ENCODE measurements at regions not wholly inside any gene's neighbourhood (a gene's known extent, or its start where the extent isn't known, plus 50 kb on each side); places are given as distances from the start of the nearest gene placed in this dataset.

DNA sequence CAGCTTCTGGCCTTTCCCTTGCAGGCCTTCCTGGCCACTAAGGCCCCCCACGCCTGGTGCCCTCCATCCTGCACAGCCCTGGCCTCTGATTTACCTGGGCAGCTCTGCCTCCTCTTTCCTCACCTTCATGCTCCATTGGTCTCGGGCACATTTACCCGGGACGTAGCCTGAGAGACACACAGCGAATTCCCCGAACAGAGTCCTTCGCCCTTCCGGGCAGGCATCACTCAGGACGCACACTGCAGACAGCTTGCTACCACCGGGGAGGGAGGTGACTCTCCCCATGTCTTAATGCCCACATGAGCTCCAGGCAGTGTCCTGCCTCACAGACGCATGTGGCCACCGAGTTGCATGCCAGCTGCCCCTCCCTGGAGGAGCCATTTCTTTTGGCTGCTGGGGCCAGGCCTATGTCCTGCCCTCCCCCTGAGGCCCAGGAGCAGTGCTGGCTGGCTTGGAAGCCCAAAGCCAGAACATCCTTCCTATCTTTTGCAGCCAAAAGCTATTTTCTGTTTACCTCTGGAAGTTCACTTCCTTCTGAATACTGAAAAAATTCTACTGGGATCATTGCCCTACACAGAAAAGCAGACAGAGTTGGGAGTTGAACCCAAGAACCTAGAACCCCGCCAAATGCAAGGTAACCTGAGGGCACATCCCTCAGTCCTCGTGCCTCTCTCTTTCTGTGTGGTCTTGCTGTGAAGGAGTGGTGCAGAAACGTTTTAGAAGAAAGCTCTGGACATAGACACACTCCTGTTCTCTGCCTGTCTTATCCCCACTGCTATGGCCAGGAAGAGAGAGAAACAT, 209.5 kb downstream of the TOMM20 start:
- WGBS (ENCODE audit: low lambda C conversion rate): 92% methylated on average over 14 of the region's 15 CpGs
- Histone ChIP-seq H3K79me2 (ENCODE audit: insufficient read depth, low read length) (no peaks in the 10 kb centered on the region), H3K27ac (ENCODE audit: extremely low read length, insufficient read depth, low read length) (no peak overlapping the region), H3K9ac (ENCODE audit: insufficient read depth, low read depth, low read length) (no peak overlapping the region), H2AFZ (ENCODE audit: low read length) (no peak overlapping the region), H4K20me1 (ENCODE audit: insufficient read depth, low read length) (no peaks in the 10 kb centered on the region), H3K27me3 (ENCODE audit: control insufficient read depth in 1 of 2, insufficient read depth in 2 of 2, low read length in 2 of 2) (no peaks in the 10 kb centered on the region), H3K4me1 (ENCODE audit: insufficient read depth, low read length) (peaks cover 44% of the 10 kb centered on the region), H3K9me3 (ENCODE audit: low read length) (0 out of 2 replicates have a peak, but pooled peaks cover 4% of the 10 kb centered on the region), H3K4me3 (replicated peaks in 1 of 3; ENCODE audit: insufficient read depth in 1 of 3, low read depth in 2 of 3, low read length in 3 of 3) (no peak overlapping the region), H3K36me3 (replicated peaks in 1 of 2; ENCODE audit: control insufficient read depth in 1 of 2, insufficient read depth in 2 of 2, low read length in 2 of 2) (no peaks in the 10 kb centered on the region), H3K4me2 (ENCODE audit: low read depth, low read length) (no peak overlapping the region)
- ATAC-seq (no peak), DNase-seq (ENCODE audit: low spot score) (no peak), FAIRE-seq (no peak)
- TF ChIP-seq, protein P1, sequence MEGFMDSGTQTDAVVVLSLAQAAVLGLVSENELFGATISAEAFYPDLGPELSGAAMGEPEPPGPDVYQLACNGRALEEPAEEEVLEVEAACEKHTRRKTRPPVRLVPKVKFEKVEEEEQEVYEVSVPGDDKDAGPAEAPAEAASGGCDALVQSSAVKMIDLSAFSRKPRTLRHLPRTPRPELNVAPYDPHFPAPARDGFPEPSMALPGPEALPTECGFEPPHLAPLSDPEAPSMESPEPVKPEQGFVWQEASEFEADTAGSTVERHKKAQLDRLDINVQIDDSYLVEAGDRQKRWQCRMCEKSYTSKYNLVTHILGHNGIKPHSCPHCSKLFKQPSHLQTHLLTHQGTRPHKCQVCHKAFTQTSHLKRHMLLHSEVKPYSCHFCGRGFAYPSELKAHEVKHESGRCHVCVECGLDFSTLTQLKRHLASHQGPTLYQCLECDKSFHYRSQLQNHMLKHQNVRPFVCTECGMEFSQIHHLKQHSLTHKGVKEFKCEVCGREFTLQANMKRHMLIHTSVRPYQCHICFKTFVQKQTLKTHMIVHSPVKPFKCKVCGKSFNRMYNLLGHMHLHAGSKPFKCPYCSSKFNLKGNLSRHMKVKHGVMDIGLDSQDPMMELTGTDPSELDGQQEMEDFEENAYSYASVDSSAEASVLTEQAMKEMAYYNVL (CRISPR knock-in tag; IDR thresholded peaks at IDR 0.05; ENCODE audit: borderline replicate concordance): no peak
- TF ChIP-seq, protein P2, sequence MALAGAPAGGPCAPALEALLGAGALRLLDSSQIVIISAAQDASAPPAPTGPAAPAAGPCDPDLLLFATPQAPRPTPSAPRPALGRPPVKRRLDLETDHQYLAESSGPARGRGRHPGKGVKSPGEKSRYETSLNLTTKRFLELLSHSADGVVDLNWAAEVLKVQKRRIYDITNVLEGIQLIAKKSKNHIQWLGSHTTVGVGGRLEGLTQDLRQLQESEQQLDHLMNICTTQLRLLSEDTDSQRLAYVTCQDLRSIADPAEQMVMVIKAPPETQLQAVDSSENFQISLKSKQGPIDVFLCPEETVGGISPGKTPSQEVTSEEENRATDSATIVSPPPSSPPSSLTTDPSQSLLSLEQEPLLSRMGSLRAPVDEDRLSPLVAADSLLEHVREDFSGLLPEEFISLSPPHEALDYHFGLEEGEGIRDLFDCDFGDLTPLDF (CRISPR knock-in tag; IDR thresholded peaks at IDR 0.05): no peak
- TF ChIP-seq HDAC6 (IDR thresholded peaks at IDR 0.05; ENCODE audit: low read depth, low read length): no peak
- no peak for TF ChIP-seq CREB1 (IDR thresholded peaks at IDR 0.05)
- no peak for TF ChIP-seq CREB1 (CRISPR knock-in tag; IDR thresholded peaks at IDR 0.05)
- no peak for TF ChIP-seq ZSCAN21 (CRISPR knock-in tag; IDR thresholded peaks at IDR 0.05; ENCODE audit: borderline replicate concordance)
- TF ChIP-seq, protein P3, sequence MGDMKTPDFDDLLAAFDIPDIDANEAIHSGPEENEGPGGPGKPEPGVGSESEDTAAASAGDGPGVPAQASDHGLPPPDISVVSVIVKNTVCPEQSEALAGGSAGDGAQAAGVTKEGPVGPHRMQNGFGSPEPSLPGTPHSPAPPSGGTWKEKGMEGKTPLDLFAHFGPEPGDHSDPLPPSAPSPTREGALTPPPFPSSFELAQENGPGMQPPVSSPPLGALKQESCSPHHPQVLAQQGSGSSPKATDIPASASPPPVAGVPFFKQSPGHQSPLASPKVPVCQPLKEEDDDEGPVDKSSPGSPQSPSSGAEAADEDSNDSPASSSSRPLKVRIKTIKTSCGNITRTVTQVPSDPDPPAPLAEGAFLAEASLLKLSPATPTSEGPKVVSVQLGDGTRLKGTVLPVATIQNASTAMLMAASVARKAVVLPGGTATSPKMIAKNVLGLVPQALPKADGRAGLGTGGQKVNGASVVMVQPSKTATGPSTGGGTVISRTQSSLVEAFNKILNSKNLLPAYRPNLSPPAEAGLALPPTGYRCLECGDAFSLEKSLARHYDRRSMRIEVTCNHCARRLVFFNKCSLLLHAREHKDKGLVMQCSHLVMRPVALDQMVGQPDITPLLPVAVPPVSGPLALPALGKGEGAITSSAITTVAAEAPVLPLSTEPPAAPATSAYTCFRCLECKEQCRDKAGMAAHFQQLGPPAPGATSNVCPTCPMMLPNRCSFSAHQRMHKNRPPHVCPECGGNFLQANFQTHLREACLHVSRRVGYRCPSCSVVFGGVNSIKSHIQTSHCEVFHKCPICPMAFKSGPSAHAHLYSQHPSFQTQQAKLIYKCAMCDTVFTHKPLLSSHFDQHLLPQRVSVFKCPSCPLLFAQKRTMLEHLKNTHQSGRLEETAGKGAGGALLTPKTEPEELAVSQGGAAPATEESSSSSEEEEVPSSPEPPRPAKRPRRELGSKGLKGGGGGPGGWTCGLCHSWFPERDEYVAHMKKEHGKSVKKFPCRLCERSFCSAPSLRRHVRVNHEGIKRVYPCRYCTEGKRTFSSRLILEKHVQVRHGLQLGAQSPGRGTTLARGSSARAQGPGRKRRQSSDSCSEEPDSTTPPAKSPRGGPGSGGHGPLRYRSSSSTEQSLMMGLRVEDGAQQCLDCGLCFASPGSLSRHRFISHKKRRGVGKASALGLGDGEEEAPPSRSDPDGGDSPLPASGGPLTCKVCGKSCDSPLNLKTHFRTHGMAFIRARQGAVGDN (CRISPR knock-in tag; IDR thresholded peaks at IDR 0.05): peak; percentile 35
- no peak for TF ChIP-seq GABPA (IDR thresholded peaks at IDR 0.05; ENCODE audit: low read depth, low read length)
- no peak for TF ChIP-seq GABPA (CRISPR knock-in tag; IDR thresholded peaks at IDR 0.05; ENCODE audit: low read depth)
- TF ChIP-seq ZNF678 (CRISPR knock-in tag; IDR thresholded peaks at IDR 0.05): no peak
- in situ Hi-C loops (cut with HindIII; ENCODE audit: extremely low pct_ligation_motif_present, low pct_unique_long_range_greater_than_20kb): no loop called here
- ChIA-PET POLR2A (interaction anchor here (1.3 kb wide), 1 partner anchor 38 kb away, joined by 6 read pairs; no protein-coding TSS in a partner anchor), CTCF (ENCODE audit: low intra/inter-chr PET ratio, low total read pairs) (no interaction called here)
- no TSS peak for BruUV-seq (replicated peaks)
- intact Hi-C loops (cut with micrococcal nuclease; ENCODE audit: unreplicated experiment): no loop called here
